Heart right ventricle (tissue), 16 donors: ENCODE measurements at regions not wholly inside any gene's neighbourhood (a gene's known extent, or its start where the extent isn't known, plus 50 kb on each side); places are given as distances from the start of the nearest gene placed in this dataset.
"Not testable (repeated sequence)": the region's sequence is repeated elsewhere in the genome, so short reads cannot be mapped to it uniquely, and the experiment has no call there.

Experiments
- ATAC-seq, 8 donors: fragments of 200-7000 bp; cut with Tn5 transposase; one replicate each; pipeline ENCODE4 v1.9.1; 2020; ENCODE audit warnings: mild to moderate bottlenecking in 8 of 8, moderate library complexity in 8 of 8, moderate number of reproducible peaks in 1 of 8
- DNase-seq, 2 donors: peaks; one replicate each; pipeline ENCODE4 v3.0.0-alpha.2; 2020
- H3K27ac ChIP-seq, 10 donors: fragments of 200-600 bp; sonication (generic) in 2 of 10; one replicate each; pipeline versions ENCODE4 v1.5.0 to v1.8.0; 2020 to 2022; ENCODE audit warnings: mild to moderate bottlenecking in 3 of 10
- H3K27me3 ChIP-seq, 7 donors: fragments of 200-600 bp; one replicate each; pipeline ENCODE4 v1.8.0; 2021 to 2022; ENCODE audit warnings: mild to moderate bottlenecking in 2 of 7
- H3K36me3 ChIP-seq, 9 donors: fragments of 200-600 bp; sonication (generic) in 1 of 9; one replicate each; pipeline versions ENCODE4 v1.5.0 to v1.8.0; 2020 to 2022; ENCODE audit warnings: mild to moderate bottlenecking in 2 of 9
- H3K4me1 ChIP-seq, 9 donors: fragments of 200-600 bp; sonication (generic) in 1 of 9; one replicate each; pipeline versions ENCODE4 v1.5.0 to v1.8.0; 2020 to 2022; ENCODE audit warnings: mild to moderate bottlenecking in 4 of 9
- H3K4me3 ChIP-seq, 10 donors: fragments of 200-600 bp; sonication (generic) in 2 of 10; one replicate each; pipeline versions ENCODE4 v1.5.0 to v1.8.0; 2020 to 2022; ENCODE audit warnings: mild to moderate bottlenecking in 7 of 10, moderate library complexity in 2 of 10
- H3K9me3 ChIP-seq, 11 donors: fragments of 200-600 bp in 10 of 11; sonication (generic) in 2 of 11; one replicate each; pipeline versions ENCODE4 v1.5.0 to v1.8.0; 2013 to 2022; ENCODE audit warnings: mild to moderate bottlenecking in 2 of 11, control low read depth in 1 of 11, moderate library complexity in 1 of 11
- CTCF ChIP-seq, 9 donors: fragments of 200-600 bp; sonication (generic) in 2 of 9; IDR thresholded peaks; one replicate each; pipeline versions ENCODE4 v1.5.0 to v1.8.0; 2021 to 2022; ENCODE audit warnings: antibody characterized with exemption in 9 of 9, mild to moderate bottlenecking in 5 of 9, moderate library complexity in 1 of 9
- WGBS, 2 donors: extraction: QIAGEN DNeasy Blood & Tissue Kit; methylation state at CpG; one replicate each; pipeline ENCODE4 v1.1.7; 2013; ENCODE audit warnings: inconsistent platforms in 1 of 2; 5-methylcytosine and 5-hydroxymethylcytosine counted together
- intact Hi-C, 10 donors: fragments of 100-400 bp; cut with DNase I; formaldehyde crosslinking; loops; one replicate each; pipeline versions ENCODE4 v1.11.1 to v1.14.2; 2022
- donor health status: Arrhythmogenic right ventricular cardiomyopathy.
- donor health status: ischemic (EF 13 %, LVEDD 7.1; RV severe dilation, severe dysfunction).
- donor health status: healthy with polysubstance abuse.
- donor health status: DM: no; HTN: yes; CAD: no.
- donor health status: DM: no; HTN: no; CAD: no.
- donor health status: ischemic (EF 25% LVEDD 6.9; RV normal size, moderate dysfunction).
- donor health status: ischemic (EF 25% LVEDD 5.7; RV mildly dilated, moderate dysfunction).
- donor health status: healthy.
- donor health status: DM: yes; HTN: yes; CAD: no.
- donor health status: Ischemic cardiomyopathy.
- donor health status: ischemic (EF 35%, LVEDD 5.7; RV mildly dilated, moderate dysfunction).
- donor health status: nonischemic (EF 11% LVEDD 7.7; RV severe dilation, severe dysfunction).
- donor health status: DM: yes; HTN: yes; CAD: no.
- donor health status: PGD.
- donor health status: ischemic (EF 29% LVEDD 5.4; RV normal size, mild dysfunction).
- donor health status: nonischemic (EF 23%, LVEDD 6.1; RV moderate dilation, normal function).

GRCh38 chr1:187755536-187755935, 926.8 kb downstream of the PLA2G4A start:
- Histone ChIP-seq H3K4me1 (no peaks in the 10 kb centered on the region), H3K9me3 (peaks cover 0 to 9% (median 0%) of the 10 kb centered on the region in 11 donors), H3K4me3 (no peak overlapping the region), H3K36me3 (no peaks in the 10 kb centered on the region), H3K27ac (no peak overlapping the region), H3K27me3 (no peaks in the 10 kb centered on the region)
- WGBS, 2 donors, result 58 to 66% methylated on average over 2 of the region's 2 CpGs
- intact Hi-C loops, result loop anchor here in 1 of 10 donors (2.0 kb wide), 1 partner anchor 59 kb away; no protein-coding TSS in a partner anchor
- TF ChIP-seq CTCF (IDR thresholded peaks at IDR 0.05), result no peak
- no peak for ATAC-seq
- DNase-seq, result no peak

GRCh38 chr1:187756684-187757083, 927.9 kb downstream of the PLA2G4A start:
- H3K36me3 ChIP-seq, H3K4me1 ChIP-seq, H3K27ac ChIP-seq, ATAC-seq, intact Hi-C loops, H3K27me3 ChIP-seq, H3K4me3 ChIP-seq, DNase-seq: not testable (repeated sequence)
- 90 to 95% methylated on average over 1 of the region's 1 CpG for WGBS, 2 donors
- H3K9me3 ChIP-seq, result peaks cover 0 to 12% (median 0%) of the 10 kb centered on the region in 11 donors

- intact Hi-C loops, result no loop called here
- no peaks in the 10 kb centered on the region for H3K4me1 ChIP-seq
- DNase-seq, result no peak
- ATAC-seq, result no peak
- no peaks in the 10 kb centered on the region for H3K36me3 ChIP-seq
- H3K9me3 ChIP-seq, result peaks cover 0 to 17% (median 0%) of the 10 kb centered on the region in 11 donors
- no peak overlapping the region for H3K4me3 ChIP-seq
- H3K27me3 ChIP-seq, result no peaks in the 10 kb centered on the region
- no peak for TF ChIP-seq CTCF (IDR thresholded peaks at IDR 0.05)
- no peak overlapping the region for H3K27ac ChIP-seq
Observed at GRCh38 chr1:187759825-187760333, 931.1 kb downstream of the PLA2G4A start.

GRCh38 chr1:187762118-187762517, 933.4 kb downstream of the PLA2G4A start:
- no peak for ATAC-seq
- Histone ChIP-seq H3K27ac (no peak overlapping the region), H3K36me3 (no peaks in the 10 kb centered on the region), H3K4me3 (no peak overlapping the region), H3K4me1 (no peaks in the 10 kb centered on the region), H3K27me3 (no peaks in the 10 kb centered on the region), H3K9me3 (peaks cover 0 to 12% (median 0%) of the 10 kb centered on the region in 11 donors)
- no peak for DNase-seq
- intact Hi-C loops, result no loop called here
- 53 to 54% methylated on average over 5 of the region's 5 CpGs for WGBS, 2 donors
- no peak for TF ChIP-seq CTCF (IDR thresholded peaks at IDR 0.05)

GRCh38 chr1:187763465-187763864, 934.7 kb downstream of the PLA2G4A start:
- DNase-seq (no peak), ATAC-seq (no peak)
- intact Hi-C loops, result no loop called here
- H3K36me3 ChIP-seq, result no peaks in the 10 kb centered on the region
- H3K27me3 ChIP-seq, result no peaks in the 10 kb centered on the region
- H3K9me3 ChIP-seq, result peaks cover 0 to 11% (median 0%) of the 10 kb centered on the region in 11 donors
- no peak overlapping the region for H3K4me3 ChIP-seq
- TF ChIP-seq CTCF (IDR thresholded peaks at IDR 0.05), result no peak
- no peaks in the 10 kb centered on the region for H3K4me1 ChIP-seq
- H3K27ac ChIP-seq, result no peak overlapping the region
